B cell (primary cell): ENCODE measurements at regions not wholly inside any gene's neighbourhood (a gene's known extent, or its start where the extent isn't known, plus 50 kb on each side); places are given as distances from the start of the nearest gene placed in this dataset.

Source experiments
- ATAC-seq: fragments of 200-7000 bp; cut with Tn5 transposase; one replicate; pipeline ENCODE4 v1.10.0; 2021; ENCODE audit warnings: low read depth, mild to moderate bottlenecking, moderate number of reproducible peaks, moderate library complexity
- CTCF ChIA-PET: fragments of 350-600 bp; sonication (Branson Sonifier 250); formaldehyde crosslinking; loops from one replicate; lab custom pipeline; 2021; ENCODE audit warnings: antibody characterized with exemption, inconsistent platforms; lab: Charles Lee
- POLR2A ChIA-PET: fragments of 350-600 bp; sonication (Branson Sonifier 250); formaldehyde crosslinking; loops from one replicate; lab custom pipeline; 2021; ENCODE audit warnings: antibody characterized with exemption; lab: Charles Lee
- DNase-seq: peaks from one replicate; pipeline ENCODE4 v3.0.0; 2013
- H2AFZ ChIP-seq: 2 replicates; pipeline ENCODE4 v1.6.1; 2012; ENCODE audit warnings: mild to moderate bottlenecking, low read depth, low read length; ENCODE audit not compliant: insufficient read depth, poor library complexity, severe bottlenecking
- H3K27ac ChIP-seq, 2 donors: 1 replicate in 1 of 2; 2 replicates in 1 of 2; pipeline ENCODE4 v1.5.1; 2012 to 2013; ENCODE audit warnings: low read length in 2 of 2, mild to moderate bottlenecking in 2 of 2, moderate library complexity in 1 of 2
- H3K27me3 ChIP-seq, 4 experiments: fragments of 200-600 bp in 1 of 4; sonication (generic) in 1 of 4; replicated peaks in 1 of 4; 1 replicate in 2 of 4; 2 replicates in 2 of 4; pipeline versions ENCODE4 v1.6.1 to v1.7.0; 2013 to 2016; ENCODE audit warnings: low read length in 3 of 4, mild to moderate bottlenecking in 2 of 4, mixed read lengths in 1 of 4, moderate library complexity in 1 of 4; ENCODE audit not compliant: insufficient read depth in 4 of 4, control insufficient read depth in 3 of 4; ENCODE audit errors: control extremely low read depth in 1 of 4
- H3K36me3 ChIP-seq, 2 experiments: replicated peaks in 1 of 2; 1 replicate in 1 of 2; 2 replicates in 1 of 2; pipeline versions ENCODE4 v1.6.1 to v1.7.1; 2013; ENCODE audit warnings: low read length in 1 of 2; ENCODE audit not compliant: insufficient read depth in 2 of 2, control insufficient read depth in 1 of 2; ENCODE audit errors: control extremely low read depth in 1 of 2, extremely low read depth in 1 of 2
- H3K4me1 ChIP-seq, 2 donors: fragments of 200-600 bp in 1 of 2; sonication (generic) in 1 of 2; 1 replicate in 1 of 2; 2 replicates in 1 of 2; pipeline versions ENCODE4 v1.5.1 to v1.6.1; 2013 to 2017; ENCODE audit warnings: low read length in 2 of 2; ENCODE audit not compliant: control insufficient read depth in 2 of 2, insufficient read depth in 2 of 2
- H3K4me2 ChIP-seq: replicated peaks from 2 replicates; pipeline ENCODE3; 2012; ENCODE audit warnings: mild to moderate bottlenecking, low read depth, low read length; ENCODE audit not compliant: poor library complexity, severe bottlenecking
- H3K4me3 ChIP-seq, 5 experiments: fragments of 200-600 bp in 1 of 5; sonication (generic) in 1 of 5; 1 replicate in 3 of 5; 2 replicates in 2 of 5; pipeline versions ENCODE4 v1.5.1 to v1.7.0; 2011 to 2016; ENCODE audit warnings: low read length in 4 of 5, mild to moderate bottlenecking in 4 of 5, low read depth in 2 of 5, control low read depth in 1 of 5, moderate library complexity in 1 of 5; ENCODE audit not compliant: insufficient read depth in 1 of 5; ENCODE audit errors: control extremely low read depth in 1 of 5, extremely low read depth in 1 of 5
- H3K79me2 ChIP-seq: fragments of 200-600 bp; sonication (generic); one replicate; pipeline ENCODE4 v1.6.0; 2016; ENCODE audit warnings: low read length; ENCODE audit not compliant: control insufficient read depth, insufficient read depth
- H3K9ac ChIP-seq: fragments of 200-600 bp; sonication (generic); 2 replicates; pipeline ENCODE4 v1.6.1; 2017; ENCODE audit warnings: mild to moderate bottlenecking, low read length, moderate library complexity
- H3K9me3 ChIP-seq, 3 donors: one replicate each; pipeline versions ENCODE4 v1.6.1 to v1.7.1; 2013; ENCODE audit warnings: low read length in 2 of 3; ENCODE audit not compliant: control insufficient read depth in 2 of 3, insufficient read depth in 1 of 3; ENCODE audit errors: control extremely low read depth in 1 of 3
- H4K20me1 ChIP-seq: 2 replicates; pipeline ENCODE4 v1.6.0; 2012; ENCODE audit warnings: mild to moderate bottlenecking, low read length; ENCODE audit not compliant: insufficient read depth, control insufficient read depth, poor library complexity, severe bottlenecking
- H3K27ac Mint-ChIP-seq: one replicate; pipeline ENCODE4 v1.8.0; 2021; ENCODE audit warnings: mixed read lengths
- H3K27me3 Mint-ChIP-seq: one replicate; pipeline ENCODE4 v1.8.0; 2021; ENCODE audit warnings: mixed read lengths
- H3K4me1 Mint-ChIP-seq: one replicate; pipeline ENCODE4 v1.8.0; 2021; ENCODE audit warnings: mixed read lengths
- H3K4me3 Mint-ChIP-seq: one replicate; pipeline ENCODE4 v1.8.0; 2021; ENCODE audit warnings: mixed read lengths
- H3K9me3 Mint-ChIP-seq: one replicate; pipeline ENCODE4 v1.8.0; 2022; ENCODE audit warnings: mixed read lengths; ENCODE audit not compliant: insufficient read depth
- CTCF ChIP-seq: fragments of 200-600 bp; IDR thresholded peaks from one replicate; pipeline ENCODE4 v1.8.0; 2022; ENCODE audit warnings: antibody characterized with exemption, mild to moderate bottlenecking
- EZH2 ChIP-seq: IDR thresholded peaks from 2 replicates; pipeline ENCODE4 v1.6.1; 2012; ENCODE audit warnings: borderline replicate concordance, low read depth, mild to moderate bottlenecking, moderate library complexity, low read length; ENCODE audit not compliant: insufficient read depth, poor library complexity, severe bottlenecking
- WGBS: methylation state at CpG from one replicate; pipeline ENCODE4 v1.1.5; 2013; ENCODE audit warnings: missing lambda C conversion rate; ENCODE audit not compliant: insufficient coverage; 5-methylcytosine and 5-hydroxymethylcytosine counted together
- intact Hi-C: fragments of 100-400 bp; cut with micrococcal nuclease; formaldehyde crosslinking; loops from one replicate; pipeline ENCODE4 v1.10.0; 2022

GRCh38 chr2:45180033-45180746 lies 170.9 kb upstream of the SIX2 start:
- WGBS: 72% methylated on average over 4 of the region's 6 CpGs

More at GRCh38 chr2:45180033-45180746, 170.9 kb upstream of the SIX2 start:
- no peak overlapping the region for H3K4me2 ChIP-seq
- no peak overlapping the region for H3K4me3 Mint-ChIP-seq
- H3K36me3 ChIP-seq: no peaks in the 10 kb centered on the region
- H3K9me3 Mint-ChIP-seq: peaks cover 2% of the 10 kb centered on the region
- no peaks in the 10 kb centered on the region for H3K4me1 ChIP-seq
- no peak overlapping the region for H2AFZ ChIP-seq
- H3K27ac Mint-ChIP-seq: no peak overlapping the region
- DNase-seq (no peak), ATAC-seq (no peak)
- peaks cover 0 to 4% (median 0%) of the 10 kb centered on the region in 3 donors for H3K9me3 ChIP-seq
- H3K27ac ChIP-seq: no peak overlapping the region
- H4K20me1 ChIP-seq: no peaks in the 10 kb centered on the region
- H3K4me1 Mint-ChIP-seq: no peaks in the 10 kb centered on the region
- CTCF ChIA-PET: no interaction called here
- H3K9ac ChIP-seq: no peak overlapping the region
- POLR2A ChIA-PET: no interaction called here
- no peak overlapping the region for H3K4me3 ChIP-seq
- no peak for TF ChIP-seq CTCF
- no peak for TF ChIP-seq EZH2
- H3K27me3 Mint-ChIP-seq: peaks cover 18% of the 10 kb centered on the region
- H3K27me3 ChIP-seq: peaks cover 0 to 8% (median 0%) of the 10 kb centered on the region in 4 experiments
- no peaks in the 10 kb centered on the region for H3K79me2 ChIP-seq
- intact Hi-C loops: no loop called here
